NT2/D1 (cell line): ENCODE measurements at regions not wholly inside any gene's neighbourhood (a gene's known extent, or its start where the extent isn't known, plus 50 kb on each side); places are given as distances from the start of the nearest gene placed in this dataset.

Source experiments
- SUZ12 ChIP-seq: IDR thresholded peaks from 2 replicates; pipeline ENCODE4 v1.6.1; 2011; ENCODE audit not compliant: insufficient read length, insufficient read depth; ENCODE audit errors: extremely low read depth
- YY1 ChIP-seq: IDR thresholded peaks from 2 replicates; pipeline ENCODE4 v1.6.1; 2011; ENCODE audit not compliant: insufficient read length, insufficient read depth
- ZNF274 ChIP-seq: IDR thresholded peaks from 2 replicates; pipeline ENCODE4 v1.6.1; 2011; ENCODE audit warnings: mild to moderate bottlenecking, low read depth, low read length

DNA sequence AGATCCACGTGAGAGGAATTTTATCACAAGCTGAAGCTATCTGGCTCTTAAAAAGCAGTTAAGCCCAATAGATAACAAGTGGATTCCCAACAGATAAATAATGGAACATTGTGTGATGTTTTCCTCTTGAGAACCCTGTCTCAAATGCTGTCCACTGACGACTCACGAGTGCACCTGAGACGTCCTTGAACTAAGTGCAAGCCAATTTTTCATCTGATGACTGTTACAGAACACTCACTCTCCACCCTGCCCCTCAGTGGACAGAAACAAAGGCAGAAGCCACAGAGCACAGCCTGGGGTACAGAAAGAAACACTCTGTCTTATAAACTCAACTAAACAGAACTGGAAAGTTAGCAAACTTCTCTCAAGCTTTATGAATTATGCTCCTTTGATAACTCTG is 199.5 kb downstream of the KCNN2 start:
- TF ChIP-seq YY1 (no peak), SUZ12 (no peak), ZNF274 (no peak)
